ENCODE measurements at regions not wholly inside any gene's neighbourhood (a gene's known extent, or its start where the extent isn't known, plus 50 kb on each side); places are given as distances from the start of the nearest gene placed in this dataset.

DNA sequence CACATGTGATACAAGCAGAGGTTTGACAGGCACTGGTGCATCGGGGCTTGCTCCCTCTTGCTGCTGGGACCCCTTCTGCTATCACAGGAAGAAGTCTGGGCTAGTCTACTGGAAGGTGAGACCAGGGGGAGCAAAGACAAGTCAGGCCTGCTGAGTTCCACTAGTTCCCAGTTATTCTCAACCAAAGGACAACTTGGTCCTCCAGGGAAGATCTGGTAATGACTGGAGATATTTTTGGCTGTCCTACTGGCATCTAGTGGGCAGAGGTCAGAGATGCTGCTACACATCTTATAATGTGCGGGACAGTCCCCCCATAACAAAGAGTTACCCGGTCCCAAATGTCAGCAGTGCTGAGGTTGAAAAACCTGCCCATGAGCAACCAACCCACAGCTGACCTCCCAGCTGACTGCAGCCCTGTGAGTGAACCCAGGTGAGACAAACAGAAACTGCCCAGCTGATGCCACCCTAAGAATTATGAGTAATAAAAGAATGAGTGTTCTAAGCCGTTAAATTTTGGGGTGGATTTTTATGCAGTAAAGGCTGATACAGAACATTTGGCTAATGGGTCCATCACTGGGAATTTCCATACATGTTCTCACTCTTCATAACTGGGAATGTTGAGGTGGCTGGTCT, 71.6 kb downstream of the NENF start:
- no peak overlapping the region for H3K27ac ChIP-seq
- TF ChIP-seq ZFX (IDR thresholded peaks at IDR 0.05; ENCODE audit: borderline replicate concordance), result no peak
- TF ChIP-seq, protein P1, sequence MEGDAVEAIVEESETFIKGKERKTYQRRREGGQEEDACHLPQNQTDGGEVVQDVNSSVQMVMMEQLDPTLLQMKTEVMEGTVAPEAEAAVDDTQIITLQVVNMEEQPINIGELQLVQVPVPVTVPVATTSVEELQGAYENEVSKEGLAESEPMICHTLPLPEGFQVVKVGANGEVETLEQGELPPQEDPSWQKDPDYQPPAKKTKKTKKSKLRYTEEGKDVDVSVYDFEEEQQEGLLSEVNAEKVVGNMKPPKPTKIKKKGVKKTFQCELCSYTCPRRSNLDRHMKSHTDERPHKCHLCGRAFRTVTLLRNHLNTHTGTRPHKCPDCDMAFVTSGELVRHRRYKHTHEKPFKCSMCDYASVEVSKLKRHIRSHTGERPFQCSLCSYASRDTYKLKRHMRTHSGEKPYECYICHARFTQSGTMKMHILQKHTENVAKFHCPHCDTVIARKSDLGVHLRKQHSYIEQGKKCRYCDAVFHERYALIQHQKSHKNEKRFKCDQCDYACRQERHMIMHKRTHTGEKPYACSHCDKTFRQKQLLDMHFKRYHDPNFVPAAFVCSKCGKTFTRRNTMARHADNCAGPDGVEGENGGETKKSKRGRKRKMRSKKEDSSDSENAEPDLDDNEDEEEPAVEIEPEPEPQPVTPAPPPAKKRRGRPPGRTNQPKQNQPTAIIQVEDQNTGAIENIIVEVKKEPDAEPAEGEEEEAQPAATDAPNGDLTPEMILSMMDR (IDR thresholded peaks at IDR 0.05), result no peak

DNA sequence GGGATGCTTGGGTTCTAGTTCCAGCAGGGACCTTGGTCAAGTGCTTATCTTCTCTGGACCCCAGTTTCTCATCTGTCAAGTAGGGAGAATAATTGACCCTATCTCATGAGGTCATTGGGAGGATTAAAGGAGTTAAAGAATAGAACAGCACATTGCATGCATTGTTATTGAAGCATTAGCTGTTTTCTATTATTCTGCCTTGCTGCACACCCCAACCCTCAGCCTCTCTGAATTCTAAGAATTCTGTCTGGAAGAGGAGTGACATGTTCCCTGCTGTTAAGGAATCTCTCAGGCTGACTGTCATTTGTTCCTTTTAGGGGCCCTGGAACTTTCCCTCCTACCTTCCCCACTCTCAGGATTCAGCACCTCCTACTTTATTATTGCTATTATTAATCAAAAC, 73.9 kb downstream of the NENF start:
- no peak overlapping the region for H3K27ac ChIP-seq
- no peak for TF ChIP-seq ZFX (IDR thresholded peaks at IDR 0.05; ENCODE audit: borderline replicate concordance)
- TF ChIP-seq, protein P1 (IDR thresholded peaks at IDR 0.05), result no peak

DNA sequence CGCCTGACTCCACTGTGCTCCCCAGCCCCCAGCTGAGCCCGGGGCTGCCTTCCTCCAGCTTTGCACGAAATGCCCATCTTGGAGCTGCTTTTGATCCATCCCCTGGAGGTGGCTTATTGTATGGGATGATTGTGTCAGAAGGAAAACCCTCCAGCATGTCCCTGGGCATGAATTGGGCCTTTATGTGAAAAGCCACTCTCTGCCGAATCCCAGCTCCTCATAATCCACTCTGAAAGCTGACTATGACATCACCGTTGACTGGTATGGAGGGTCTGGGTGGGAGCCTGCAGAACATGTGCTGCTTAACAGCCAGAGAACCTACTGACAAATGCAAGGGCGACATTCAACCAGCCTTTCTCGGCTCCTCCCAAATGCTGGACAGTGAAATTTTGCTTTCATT, 74.6 kb downstream of the NENF start:
- TF ChIP-seq, protein P1 (IDR thresholded peaks at IDR 0.05), result no peak
- TF ChIP-seq ZFX (IDR thresholded peaks at IDR 0.05; ENCODE audit: borderline replicate concordance), result no peak
- no peak overlapping the region for H3K27ac ChIP-seq

DNA sequence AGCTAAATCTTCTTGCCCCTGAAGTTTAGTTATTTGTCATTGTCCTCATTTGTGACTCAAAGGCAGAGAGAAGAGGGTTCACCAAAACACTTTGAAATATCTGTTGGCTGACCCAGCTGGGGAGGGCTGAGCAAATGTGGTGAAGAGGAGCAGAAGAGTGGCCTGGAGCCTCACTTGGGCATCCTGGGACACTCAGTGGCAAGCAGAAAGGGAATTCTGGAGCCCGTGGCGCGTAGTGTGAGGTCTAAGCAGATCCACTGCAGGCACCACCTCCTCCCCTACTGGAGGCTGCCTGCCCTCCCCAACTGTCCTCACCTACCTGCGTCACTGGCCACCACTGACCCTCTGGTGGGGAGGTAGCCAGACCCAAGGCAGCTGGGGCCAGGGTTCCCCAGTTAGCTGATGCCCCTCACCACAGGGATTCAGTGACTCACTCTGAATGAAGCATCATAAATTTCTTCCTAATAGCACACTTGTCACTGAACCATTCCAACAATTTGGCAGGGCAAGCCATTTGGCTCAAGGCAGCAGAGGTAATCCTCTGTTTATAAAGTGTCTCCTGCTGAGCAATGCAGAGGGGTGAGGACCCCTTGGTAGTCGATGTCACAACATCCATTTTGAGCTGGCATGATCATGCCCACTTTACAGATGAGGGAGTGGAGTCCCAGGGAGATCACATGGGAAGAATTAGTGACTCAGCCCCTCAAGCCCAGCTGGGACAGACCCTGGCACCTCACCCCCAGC, 80.3 kb downstream of the NENF start:
- no peak overlapping the region for H3K27ac ChIP-seq
- TF ChIP-seq ZFX (IDR thresholded peaks at IDR 0.05; ENCODE audit: borderline replicate concordance), result no peak
- TF ChIP-seq, protein P1 (IDR thresholded peaks at IDR 0.05), result no peak

DNA sequence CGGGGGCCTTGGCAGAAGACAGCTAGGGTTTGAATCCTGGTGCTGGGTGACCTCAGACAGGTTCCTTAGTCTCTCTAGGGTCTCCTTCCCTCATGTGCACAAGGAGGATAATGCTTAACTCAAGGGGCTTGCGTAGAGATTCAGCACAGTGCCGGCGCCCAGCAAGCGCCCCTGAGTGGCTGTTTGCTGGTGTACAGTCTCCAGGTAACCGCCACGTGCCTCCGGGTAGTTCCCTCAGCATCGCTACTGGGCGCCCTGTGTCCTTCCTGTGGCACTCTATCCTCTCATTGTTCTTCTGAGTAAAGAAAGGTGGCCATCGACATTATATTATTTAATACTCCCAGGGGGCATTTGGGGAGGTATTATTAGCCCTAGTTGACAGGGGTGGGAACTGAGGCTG, 80.9 kb downstream of the NENF start:
- TF ChIP-seq, protein P1 (IDR thresholded peaks at IDR 0.05), result no peak
- TF ChIP-seq ZFX (IDR thresholded peaks at IDR 0.05; ENCODE audit: borderline replicate concordance), result no peak
- H3K27ac ChIP-seq, result no peak overlapping the region

DNA sequence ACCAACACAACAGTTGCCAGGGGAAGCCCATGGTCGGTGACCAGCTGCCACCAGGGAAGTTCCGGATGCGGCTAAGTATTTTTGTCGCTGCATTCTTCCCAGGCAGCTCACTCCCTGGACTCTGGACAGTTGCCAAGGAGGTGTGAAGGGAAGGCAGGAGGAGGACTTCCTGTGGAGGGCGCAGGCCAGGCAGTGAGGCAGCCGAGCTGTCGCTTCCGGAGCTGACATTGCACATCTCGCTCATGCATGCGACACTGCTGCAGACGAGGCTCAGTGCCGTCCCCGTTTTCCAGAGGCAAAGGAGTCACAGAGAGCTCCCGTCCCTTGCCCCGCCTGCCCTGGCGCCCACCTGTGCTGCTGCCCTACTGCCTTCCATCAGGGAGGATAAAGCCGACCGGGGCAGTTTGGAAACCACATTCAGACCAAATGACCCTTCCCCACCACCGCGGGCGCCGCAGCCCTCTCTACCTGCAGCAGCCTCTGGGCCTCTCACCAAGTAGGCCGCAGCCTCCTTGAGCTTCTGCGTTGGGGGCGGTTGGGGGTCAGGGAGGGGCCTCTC, 81.4 kb downstream of the NENF start:
- TF ChIP-seq, protein P1 (IDR thresholded peaks at IDR 0.05), result no peak
- TF ChIP-seq ZFX (IDR thresholded peaks at IDR 0.05; ENCODE audit: borderline replicate concordance), result no peak
- H3K27ac ChIP-seq, result no peak overlapping the region

DNA sequence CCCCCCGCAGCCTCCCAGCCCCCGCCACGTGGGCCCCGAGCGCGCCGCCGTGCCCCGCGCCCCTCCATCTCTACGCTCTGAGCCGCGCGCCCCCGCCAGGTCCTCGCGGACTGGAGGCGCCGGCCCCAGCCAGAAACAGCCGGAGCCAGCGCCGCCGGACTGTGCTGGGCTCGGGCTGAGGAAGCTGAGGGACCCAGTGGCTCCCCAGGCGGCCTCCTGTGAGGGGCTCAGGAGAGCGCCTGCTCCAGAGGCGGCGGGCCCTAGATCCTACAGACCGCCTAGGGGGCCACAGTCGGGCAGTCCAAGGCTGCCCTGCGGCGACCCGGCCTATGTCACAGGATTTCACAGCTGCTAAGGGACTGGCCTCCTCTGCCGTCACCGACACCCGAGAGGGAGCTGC, 82.1 kb downstream of the NENF start:
- TF ChIP-seq, protein P1 (IDR thresholded peaks at IDR 0.05), result no peak
- no peak for TF ChIP-seq ZFX (IDR thresholded peaks at IDR 0.05; ENCODE audit: borderline replicate concordance)
- no peak overlapping the region for H3K27ac ChIP-seq
